GM21526 (cell line): ENCODE measurements at regions not wholly inside any gene's neighbourhood (a gene's known extent, or its start where the extent isn't known, plus 50 kb on each side); places are given as distances from the start of the nearest gene placed in this dataset.

Experiments
- ATAC-seq: cut with Tn5 transposase; IDR thresholded peaks from one replicate; pipeline ENCODE4 v1.9.1; 2021; ENCODE audit warnings: moderate library complexity; ENCODE audit not compliant: unreplicated experiment, low FRiP score

DNA sequence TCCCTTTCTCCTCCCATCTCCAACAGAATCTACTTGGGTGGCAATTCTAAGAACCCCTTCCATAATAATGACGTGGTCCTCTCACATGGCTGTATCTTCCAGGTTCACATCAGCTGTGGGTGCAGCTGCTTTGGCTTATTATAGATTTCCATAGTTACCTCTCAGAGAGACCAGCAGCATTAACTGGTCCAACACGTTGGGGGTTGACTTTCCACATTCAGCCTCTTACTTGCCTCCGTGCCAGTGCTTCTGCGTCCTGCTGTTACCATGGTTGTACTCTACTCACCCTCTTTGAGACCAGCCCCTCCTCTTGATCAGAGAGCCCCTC, 570.7 kb downstream of the PLCL1 start:
- ATAC-seq = no peak

DNA sequence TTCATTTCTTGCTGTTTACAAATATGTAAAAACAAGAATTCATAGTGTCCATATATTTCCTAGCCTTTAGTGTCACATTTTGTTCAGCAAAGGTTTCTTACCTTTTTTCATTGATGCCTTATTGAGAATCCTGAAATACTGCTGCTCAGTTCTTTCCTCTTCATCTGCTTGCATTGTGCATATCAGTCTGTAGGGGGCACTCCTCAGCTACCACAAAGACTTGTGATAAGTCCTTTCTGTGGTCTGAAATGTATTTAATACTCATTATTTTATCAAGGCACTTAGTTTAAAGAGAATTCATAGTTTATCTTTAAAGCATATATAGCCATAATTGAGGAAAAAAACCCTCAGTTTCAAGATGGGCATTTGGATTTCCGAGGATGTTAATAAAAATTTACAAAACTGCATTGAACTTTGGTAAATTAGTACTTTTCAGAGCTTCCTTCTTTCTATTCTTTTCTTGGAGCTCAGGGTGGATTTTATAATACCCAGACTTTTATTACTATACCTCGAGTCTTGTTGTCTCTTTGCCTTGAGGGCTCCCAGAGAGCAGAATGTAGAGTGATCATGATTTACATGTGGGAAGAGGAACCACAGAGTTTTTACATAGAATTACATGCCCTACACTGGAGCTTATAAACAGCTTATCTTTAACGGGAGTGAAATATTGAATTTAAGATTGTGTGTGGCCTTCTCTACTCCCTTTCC, 570.1 kb downstream of the PLCL1 start:
- ATAC-seq = no peak

DNA sequence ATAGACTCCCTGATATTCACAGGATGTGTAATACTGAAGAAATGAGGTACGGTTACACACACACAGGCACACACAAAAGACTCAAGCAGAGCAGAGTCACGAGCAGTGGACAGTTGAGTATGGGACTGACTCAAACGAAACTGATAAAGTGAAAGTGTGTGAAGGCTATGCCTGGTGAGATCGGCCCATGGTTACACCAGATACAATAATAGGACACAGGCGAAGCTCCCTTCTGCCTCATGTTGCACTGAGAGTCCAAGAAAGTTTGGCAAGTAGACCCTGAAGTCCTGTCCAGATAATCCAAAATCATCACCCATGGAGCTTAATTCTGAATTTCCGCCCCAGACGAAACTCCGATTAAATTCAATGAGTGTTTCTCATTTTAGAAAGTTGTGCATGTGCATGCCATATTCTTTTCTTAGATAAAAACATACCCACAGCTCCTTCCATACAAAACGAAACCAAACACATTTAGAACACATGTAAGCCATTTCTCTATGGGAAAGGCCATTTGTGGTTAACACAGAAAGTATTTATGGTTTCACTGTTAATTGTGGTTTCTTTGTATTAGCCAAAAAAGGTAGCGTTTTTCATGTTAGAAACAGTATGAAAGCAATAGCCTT, 567.6 kb downstream of the PLCL1 start:
- ATAC-seq = peak; percentile 94

DNA sequence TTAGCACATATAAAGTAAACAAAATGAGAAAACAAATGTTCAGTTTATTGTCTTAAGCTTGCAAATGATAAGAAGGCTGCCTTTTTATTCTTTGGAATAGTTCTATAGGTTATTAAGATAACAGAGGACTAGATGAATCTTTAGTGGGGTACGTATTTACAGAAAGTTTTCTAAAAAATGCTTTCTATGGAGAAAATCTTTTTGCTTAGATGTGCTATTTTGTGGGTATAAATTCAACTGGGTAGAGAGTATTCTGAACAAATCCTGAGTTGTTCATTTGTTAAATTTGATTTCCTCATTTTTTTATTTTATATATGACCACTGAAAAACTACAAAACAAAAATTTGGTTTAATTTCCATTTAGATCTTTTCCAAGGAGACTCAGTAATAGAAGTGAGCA, 566.9 kb downstream of the PLCL1 start:
- no peak for ATAC-seq

DNA sequence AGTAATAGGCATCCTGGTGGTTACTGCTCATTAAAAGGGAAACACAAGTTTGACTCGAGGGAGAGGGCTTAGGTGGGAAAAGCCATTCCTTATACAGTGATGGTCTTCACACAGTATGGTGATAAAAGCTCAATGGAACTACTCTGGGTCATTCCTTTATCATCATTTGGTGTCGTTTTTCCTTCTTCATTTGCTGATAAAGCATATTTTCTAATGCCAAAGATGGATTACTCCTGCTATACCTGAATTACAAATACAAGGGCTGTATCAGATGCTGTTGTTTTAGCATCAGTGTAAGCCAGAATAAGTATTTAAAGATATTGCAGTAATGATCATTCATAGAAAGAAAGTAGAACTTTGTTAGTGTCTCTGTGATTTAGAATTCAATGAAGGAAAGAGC, 563.7 kb downstream of the PLCL1 start:
- ATAC-seq = no peak

DNA sequence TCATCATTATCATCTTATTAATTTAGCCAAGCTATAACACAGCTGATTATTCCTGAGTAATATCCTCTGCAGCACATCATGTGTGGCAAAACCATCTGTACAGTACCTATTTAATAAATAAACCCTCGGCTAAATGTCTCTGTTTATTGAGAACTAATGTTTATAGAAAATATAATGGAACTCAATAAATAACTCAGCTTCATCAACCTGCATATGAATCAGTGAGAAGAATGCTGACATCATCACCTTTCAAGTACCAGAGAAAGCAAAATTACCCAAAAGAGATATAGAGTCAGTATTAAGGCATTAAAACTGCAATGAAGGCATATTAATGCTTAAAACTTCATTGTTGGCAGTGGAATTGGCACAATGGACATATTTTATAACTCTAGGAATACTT, 558.3 kb downstream of the PLCL1 start:
- ATAC-seq = no peak

DNA sequence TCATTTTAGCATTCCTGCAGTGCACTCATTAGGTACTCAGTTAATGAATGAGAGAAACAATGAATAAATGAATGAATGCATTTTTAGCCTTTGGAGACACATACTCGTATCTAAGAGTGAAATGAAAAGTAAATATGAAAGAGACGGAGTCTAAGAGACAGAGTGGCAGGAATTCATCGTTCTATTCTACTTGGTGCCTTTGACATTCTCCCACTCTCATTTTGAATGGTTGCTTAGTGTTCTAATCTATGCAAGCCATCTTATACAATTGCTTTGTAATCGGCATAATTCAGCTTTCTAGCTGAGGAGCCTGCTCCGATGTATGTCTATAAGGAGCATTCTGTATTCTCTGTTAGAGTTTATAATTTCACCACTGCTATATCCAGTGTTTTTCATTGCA, 554.9 kb downstream of the PLCL1 start:
- no peak for ATAC-seq

DNA sequence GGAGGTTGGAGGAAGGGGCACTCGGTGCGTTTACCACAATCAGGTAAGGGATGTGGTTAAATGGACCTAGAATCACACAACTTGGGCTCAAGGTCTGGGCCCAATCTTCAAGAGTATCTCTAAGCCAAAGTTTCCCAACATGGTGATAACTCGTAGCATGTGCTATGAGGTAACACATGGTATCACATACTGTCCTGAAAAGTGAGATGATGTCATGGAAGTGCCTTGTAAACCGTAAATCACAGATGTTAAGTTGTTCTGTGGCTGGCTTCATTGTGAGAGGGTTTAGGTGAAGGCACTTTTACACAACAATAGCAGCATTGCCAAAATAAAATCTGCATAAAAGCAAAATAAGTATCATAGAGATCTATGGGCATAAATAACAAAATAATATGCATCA, 551.8 kb downstream of the PLCL1 start:
- no peak for ATAC-seq

DNA sequence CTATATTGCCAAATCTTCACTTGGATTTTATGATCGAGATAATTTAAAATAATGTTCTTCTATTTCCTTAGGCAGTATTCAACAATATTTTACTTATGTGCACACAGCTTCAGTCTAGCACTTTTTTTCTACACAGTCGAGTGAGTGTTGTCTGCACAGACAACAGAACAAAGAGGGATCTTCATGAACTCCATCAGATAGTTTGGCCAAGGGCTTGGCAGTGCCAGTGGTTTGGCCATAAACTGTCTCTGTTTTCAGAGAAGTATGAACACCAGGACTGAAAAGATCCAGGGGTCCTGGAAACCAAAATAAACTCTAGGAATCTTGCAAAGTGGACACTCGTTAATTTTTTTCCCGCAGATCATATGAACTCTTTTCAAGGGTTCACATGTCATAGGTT, 547.3 kb downstream of the PLCL1 start:
- no peak for ATAC-seq

DNA sequence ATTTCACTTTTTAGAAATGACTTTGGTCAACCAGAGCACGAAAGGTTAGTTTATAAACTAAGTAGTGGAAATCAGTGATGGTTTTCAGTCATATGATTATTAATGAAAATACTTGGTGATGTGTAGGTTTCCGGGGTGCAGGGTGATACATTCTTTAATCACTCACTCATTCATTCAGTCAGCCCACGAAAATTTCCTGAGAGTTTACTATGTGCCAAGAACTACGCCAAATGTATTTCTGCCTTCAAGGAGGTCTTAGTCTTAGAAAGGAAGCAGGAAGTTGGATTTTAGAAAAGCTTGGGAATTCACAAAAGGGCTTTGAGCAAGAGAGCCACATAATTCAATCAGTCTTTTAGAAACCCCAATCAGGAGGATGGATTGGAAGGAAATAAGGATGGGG, 543.6 kb downstream of the PLCL1 start:
- ATAC-seq = no peak

DNA sequence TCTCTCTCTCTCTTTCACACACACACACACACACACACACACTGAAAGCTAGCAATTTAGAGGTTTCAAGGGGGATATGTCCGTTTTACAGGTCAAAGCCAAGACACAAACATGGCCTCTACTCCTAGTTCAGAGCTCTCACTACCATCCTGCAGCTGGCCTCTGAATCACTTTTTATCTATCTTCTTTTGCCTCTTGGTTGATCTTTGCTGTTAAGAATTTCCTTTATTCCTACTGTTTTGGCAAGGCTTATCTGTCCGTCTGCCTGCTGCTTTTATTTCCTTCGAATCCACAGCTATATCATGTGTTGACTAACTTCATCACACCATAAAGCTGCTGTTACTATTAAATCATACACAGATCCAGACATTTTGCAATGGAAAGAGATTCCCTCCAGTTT, 543.0 kb downstream of the PLCL1 start:
- no peak for ATAC-seq

DNA sequence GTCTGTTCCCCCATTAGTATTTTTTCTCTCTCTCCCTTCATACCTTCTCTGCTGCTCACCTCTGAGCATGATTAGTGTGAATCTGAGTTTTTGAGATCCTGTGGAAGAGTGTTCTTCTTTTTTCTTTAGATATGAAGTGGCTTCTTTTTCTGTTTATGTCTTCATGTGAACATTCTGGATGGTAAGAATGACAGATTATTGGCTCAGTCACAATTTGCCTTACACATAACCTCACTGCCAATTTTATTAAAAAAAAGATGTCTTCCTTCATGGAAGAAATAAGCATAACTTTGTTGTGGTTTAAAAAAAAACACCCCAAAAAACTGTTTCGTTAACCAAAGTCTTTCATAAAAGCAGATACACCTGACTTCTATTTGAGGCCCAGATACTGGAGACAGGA, 539.1 kb downstream of the PLCL1 start:
- ATAC-seq = no peak

DNA sequence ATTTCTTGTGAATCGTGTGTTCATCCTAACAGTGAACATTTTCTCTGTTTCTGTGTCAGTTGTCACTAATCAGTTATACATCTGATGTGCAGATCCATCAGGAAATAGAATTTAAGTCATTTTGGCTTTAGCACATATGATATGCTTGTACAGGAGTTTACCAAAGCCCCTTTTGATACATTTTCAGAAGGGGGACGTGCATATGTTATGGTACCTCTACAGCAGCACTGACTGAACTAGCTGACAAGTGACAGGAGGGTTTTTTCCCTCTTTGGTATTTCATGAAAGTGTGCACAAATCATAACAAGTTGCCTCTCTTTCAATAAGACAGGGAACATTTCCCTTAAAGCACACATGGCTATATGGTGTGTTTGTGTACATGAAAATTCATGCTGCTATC, 536.5 kb downstream of the PLCL1 start:
- ATAC-seq = no peak

DNA sequence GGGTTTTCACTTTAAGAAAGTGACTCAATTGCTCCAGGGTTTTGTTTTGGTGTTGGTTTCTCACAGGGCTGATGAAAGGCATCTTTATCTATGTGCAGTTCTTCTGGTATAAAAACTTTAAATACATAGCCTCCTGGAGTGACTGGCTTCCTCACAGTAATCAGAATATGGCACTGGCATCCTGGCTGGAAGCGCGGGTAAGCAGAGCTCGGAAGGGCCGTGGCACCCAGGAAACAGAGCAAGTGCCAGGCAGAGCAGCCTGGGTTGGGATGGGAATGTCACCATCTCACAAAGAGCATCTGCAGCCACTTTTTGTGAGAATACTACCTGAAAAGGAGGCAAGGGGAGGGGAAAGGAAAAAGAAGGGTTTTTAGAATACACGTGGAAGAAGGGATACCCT, 534.7 kb downstream of the PLCL1 start:
- ATAC-seq = no peak

DNA sequence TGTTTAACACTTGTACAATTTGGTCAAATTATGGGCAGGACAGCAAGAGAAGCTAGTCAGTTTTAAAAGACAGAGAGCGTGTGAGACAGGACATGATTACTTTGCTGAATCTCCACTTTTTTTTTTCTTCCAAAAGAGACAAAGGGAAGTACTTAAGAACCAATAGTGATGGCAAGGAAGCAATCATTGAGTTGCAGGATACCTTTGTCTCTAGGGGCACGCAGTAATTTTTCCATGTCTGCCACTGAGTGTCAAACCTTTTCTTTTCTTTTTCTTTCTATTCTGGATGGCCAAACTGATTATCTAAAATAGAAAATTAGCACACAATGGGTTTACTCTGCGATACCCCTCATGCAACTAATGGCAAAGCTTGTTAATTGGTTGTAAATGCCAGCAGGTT, 533.0 kb downstream of the PLCL1 start:
- ATAC-seq = no peak

DNA sequence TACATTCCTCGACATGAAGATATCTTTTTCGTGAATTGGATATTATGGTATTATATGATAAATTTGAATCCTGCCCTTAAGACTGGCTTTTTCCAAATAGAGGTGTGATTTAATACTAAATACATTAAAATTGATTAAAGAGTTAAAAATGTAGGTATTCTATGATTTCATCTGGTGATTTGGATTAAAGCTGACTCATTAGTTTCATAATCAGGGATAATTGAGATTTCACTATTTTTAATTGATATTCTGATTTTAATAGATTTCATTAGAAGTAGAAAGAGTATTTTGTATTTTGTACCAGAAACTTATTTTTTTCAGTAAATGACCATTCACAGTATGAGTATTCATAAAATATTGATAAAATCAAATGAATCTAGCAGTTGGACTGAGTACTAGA, 524.1 kb downstream of the PLCL1 start:
- ATAC-seq = no peak

DNA sequence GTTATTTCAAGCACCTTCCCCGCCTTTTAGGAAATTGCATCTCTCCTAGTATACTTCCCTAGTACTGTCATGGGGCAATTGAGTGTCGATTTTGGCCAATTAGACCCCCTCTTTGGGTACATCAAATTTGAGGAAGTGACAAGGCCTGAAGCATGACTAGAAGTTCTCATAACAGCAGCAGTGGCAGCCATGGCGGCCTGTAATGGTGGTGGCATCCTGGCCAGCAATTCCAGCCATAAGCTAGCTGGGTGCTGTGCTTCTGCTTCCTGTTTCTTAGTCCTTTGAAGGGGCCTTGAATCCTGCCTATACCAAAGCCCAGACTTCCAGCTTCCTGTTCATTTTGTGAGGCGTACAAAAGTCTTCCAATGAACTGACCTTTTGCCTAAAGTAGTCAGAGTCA, 523.1 kb downstream of the PLCL1 start:
- no peak for ATAC-seq

DNA sequence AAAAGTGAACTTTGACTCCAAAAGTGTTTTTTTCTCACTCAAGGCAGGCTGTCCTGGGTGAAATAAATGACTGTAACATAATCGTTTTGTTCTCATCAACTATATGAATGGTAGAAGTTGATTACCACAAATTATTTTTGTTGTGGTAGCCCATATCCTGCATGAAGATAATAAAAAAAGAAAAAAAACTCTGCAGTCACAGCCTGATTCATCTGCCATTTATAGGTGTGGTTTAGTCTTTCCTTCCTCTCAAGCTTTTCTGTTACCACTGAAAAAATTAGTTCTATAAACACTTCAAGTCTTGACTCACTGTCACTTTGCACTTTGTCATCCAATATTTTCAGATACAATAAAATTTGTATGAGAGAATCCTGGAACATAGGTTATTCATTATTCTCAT, 522.0 kb downstream of the PLCL1 start:
- no peak for ATAC-seq

DNA sequence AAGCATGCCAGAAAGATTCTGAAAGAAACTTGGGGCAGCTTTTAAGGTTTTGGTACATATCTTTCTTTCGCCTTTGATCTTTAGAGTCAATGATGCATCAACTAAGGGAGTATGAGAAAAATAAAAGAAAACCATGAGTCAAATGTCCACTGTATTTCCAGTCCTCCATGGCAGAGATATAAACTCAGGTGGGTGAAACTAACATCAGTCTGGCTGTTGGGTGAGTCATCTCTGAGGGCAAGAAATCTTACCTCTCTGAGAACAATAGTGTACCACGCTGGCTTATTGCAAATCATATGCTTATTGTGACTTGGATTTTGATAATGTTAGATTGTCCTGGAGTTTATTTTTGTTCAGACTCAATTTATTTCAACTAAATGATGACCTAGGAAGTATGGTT, 521.0 kb downstream of the PLCL1 start:
- ATAC-seq = no peak

DNA sequence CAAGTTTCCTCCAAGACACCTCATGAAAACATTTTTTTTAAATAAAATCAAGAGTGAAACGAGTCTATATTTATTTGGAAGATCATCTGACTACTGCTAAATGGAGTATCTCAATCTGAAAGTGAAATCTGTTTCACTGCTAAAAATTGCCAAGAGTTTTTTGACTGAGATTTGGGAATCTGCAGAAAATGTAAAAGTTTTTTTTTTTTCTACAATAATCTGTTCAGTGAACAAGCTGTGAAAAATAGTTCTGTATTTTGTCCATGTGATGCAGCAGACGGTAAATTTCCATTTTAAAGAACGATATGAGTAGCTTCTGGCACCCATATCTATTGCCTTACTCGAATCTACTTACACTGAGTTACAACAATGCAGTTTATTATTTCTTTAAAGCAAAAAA, 519.7 kb downstream of the PLCL1 start:
- ATAC-seq = no peak

DNA sequence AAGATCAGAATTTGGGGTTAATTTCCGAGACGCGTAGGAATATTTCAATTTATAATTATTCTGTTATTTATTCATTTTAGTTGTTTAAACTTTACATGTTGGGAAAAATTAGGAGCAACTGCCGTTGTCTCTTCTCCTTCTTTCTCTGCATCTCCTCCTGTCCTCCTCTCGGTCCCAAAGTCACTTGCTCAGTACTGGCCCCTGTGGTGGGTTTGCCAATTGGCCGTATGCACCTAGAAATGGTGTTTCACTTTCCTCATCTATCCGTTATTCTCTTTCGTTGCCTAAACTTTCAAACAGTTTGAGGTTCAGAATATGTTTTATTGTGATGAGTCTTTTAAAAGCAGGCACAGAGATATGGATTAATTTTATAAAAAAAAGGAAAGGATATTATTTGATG, 517.9 kb downstream of the PLCL1 start:
- ATAC-seq = no peak

DNA sequence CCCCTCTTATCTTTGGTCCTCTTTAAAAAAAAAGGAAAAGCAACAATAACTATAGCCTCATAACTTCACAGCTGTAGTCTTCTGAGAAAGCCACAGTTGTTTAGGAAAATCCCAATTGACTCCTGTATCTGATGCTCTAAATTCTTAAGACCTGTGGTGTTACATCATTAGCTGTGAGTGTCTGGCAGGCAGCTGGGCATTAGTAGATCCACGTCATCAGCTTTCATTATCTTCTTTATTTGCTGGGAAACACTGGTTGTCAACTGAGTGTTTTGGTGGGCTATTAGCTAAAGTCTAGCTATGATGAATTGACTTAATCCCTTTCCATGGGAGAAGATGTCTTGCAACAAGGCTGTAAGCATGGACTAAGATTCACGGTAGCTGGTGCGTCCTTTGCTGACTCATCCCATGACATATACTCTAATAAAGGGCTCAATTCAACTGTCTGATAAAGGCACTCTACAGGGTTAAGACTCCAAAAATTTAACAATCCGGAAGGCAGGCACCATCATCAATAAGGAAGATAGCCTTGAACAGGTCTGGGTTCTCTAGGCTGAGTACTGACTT, 517.2 kb downstream of the PLCL1 start:
- no peak for ATAC-seq
